Sigmoid colon (tissue), 6 donors: ENCODE measurements at regions not wholly inside any gene's neighbourhood (a gene's known extent, or its start where the extent isn't known, plus 50 kb on each side); places are given as distances from the start of the nearest gene placed in this dataset.
"Not testable (repeated sequence)": the region's sequence is repeated elsewhere in the genome, so short reads cannot be mapped to it uniquely, and the experiment has no call there.

ENCODE experiments used
- DNase-seq: peaks from one replicate; pipeline ENCODE4 v3.0.0-alpha.2; 2019
- H3K27ac ChIP-seq, 4 donors: fragments of 200-600 bp; sonication (generic); one replicate each; pipeline ENCODE4 v1.5.1; 2016 to 2019; ENCODE audit warnings: mild to moderate bottlenecking in 1 of 4
- H3K27me3 ChIP-seq, 3 donors: fragments of 200-600 bp; sonication (generic); one replicate each; pipeline ENCODE4 v1.5.1; 2019; ENCODE audit warnings: mild to moderate bottlenecking in 1 of 3
- H3K36me3 ChIP-seq, 4 donors: fragments of 200-600 bp; sonication (generic); one replicate each; pipeline ENCODE4 v1.5.1; 2016 to 2019
- H3K4me1 ChIP-seq, 4 donors: fragments of 200-600 bp; sonication (generic); one replicate each; pipeline ENCODE4 v1.5.1; 2017 to 2019
- H3K4me3 ChIP-seq, 4 donors: fragments of 200-600 bp; sonication (generic); one replicate each; pipeline ENCODE4 v1.5.1; 2017 to 2019; ENCODE audit warnings: mild to moderate bottlenecking in 2 of 4, moderate library complexity in 1 of 4
- H3K9me3 ChIP-seq, 4 donors: fragments of 200-600 bp in 3 of 4; sonication (generic) in 3 of 4; one replicate each; pipeline versions ENCODE4 v1.5.1 to v1.6.1; 2013 to 2019
- CTCF ChIP-seq, 4 experiments: fragments of 450-650 bp in 3 of 4; fragments of 200-600 bp in 1 of 4; IDR thresholded peaks; one replicate each; pipeline ENCODE4 v1.5.1; 2016 to 2019; ENCODE audit warnings: antibody characterized with exemption in 4 of 4, mild to moderate bottlenecking in 3 of 4, moderate library complexity in 2 of 4
- EP300 ChIP-seq, 4 donors: sonication (generic); formaldehyde crosslinking; IDR thresholded peaks; one replicate each; pipeline ENCODE4 v1.6.1; 2017; ENCODE audit warnings: antibody characterized with exemption in 4 of 4
- POLR2A ChIP-seq, 2 donors: fragments of 450-650 bp; IDR thresholded peaks; one replicate each; pipeline ENCODE4 v1.6.1; 2016; ENCODE audit warnings: antibody characterized with exemption in 2 of 2, mild to moderate bottlenecking in 2 of 2, moderate library complexity in 2 of 2
- POLR2AphosphoS5 ChIP-seq, 4 donors: sonication (generic); formaldehyde crosslinking; IDR thresholded peaks; one replicate each; pipeline ENCODE4 v1.6.1; 2017; ENCODE audit warnings: antibody characterized with exemption in 4 of 4
- WGBS, 2 donors: extraction: QIAGEN DNeasy Blood & Tissue Kit; methylation state at CpG; one replicate each; pipeline ENCODE4 v1.1.7; 2013; 5-methylcytosine and 5-hydroxymethylcytosine counted together
- intact Hi-C: fragments of 100-400 bp; cut with DNase I; formaldehyde crosslinking; loops from one replicate; pipeline ENCODE4 v1.15.1; 2023
- donor health status: healthy with polysubstance abuse.
- donor health status: healthy.

DNA sequence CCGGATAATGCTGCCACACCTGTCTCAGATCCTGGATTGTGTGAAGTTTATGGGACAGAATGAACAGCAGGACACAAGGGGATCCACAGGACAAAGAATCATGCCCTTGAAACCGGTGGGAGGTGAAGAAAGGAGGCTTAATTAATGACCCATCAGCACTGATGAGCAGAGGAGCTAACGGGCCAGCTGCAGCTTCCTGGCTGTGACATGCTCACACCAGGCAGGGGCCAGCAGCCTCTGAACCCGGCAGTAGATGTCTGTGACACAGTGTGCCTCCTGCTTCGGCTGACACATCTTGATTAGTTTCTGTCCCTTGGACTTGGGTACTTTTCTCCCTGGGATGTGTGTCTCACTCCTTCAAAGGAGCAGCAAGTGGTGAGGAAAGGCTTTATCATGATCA, 328.8 kb upstream of the BRINP1 start:
- H3K27ac ChIP-seq: no peak overlapping the region
- no peak for DNase-seq
- H3K4me3 ChIP-seq: no peak overlapping the region
- WGBS, 2 donors: 22 to 32% methylated on average over 5 of the region's 5 CpGs
- no peak for TF ChIP-seq CTCF (IDR thresholded peaks at IDR 0.05)
- no peak for TF ChIP-seq POLR2AphosphoS5 (IDR thresholded peaks at IDR 0.05)
- no peak for TF ChIP-seq EP300 (IDR thresholded peaks at IDR 0.05)
- intact Hi-C loops: no loop called here
- no peaks in the 10 kb centered on the region for H3K4me1 ChIP-seq
- no peaks in the 10 kb centered on the region for H3K36me3 ChIP-seq
- no peaks in the 10 kb centered on the region for H3K9me3 ChIP-seq
- no peaks in the 10 kb centered on the region for H3K27me3 ChIP-seq

DNA sequence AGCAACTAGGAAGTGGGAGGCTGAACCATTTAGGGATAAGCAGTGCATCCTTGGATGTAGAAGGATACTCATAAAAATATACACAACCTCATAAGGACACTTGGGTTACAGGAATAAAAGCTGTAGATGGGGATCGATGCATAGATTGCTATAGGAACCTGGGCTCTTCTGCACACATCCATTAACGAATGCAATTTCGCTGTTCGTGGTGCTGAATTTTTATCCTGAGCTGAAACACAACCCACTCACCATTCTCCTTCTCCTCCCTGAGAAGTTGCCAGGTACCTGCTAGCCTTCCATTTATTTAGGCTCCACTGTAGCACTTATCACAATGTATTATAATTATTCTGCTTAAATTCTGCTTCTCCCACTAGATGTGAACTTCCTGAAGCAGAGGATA, 320.6 kb upstream of the BRINP1 start:
- 16 to 24% methylated on average over 4 of the region's 4 CpGs for WGBS, 2 donors
- no peaks in the 10 kb centered on the region for H3K27me3 ChIP-seq
- DNase-seq: no peak
- no peaks in the 10 kb centered on the region for H3K9me3 ChIP-seq
- intact Hi-C loops: no loop called here
- no peak for TF ChIP-seq EP300 (IDR thresholded peaks at IDR 0.05)
- no peak for TF ChIP-seq POLR2AphosphoS5 (IDR thresholded peaks at IDR 0.05)
- TF ChIP-seq POLR2A (IDR thresholded peaks at IDR 0.05): no peak
- no peak for TF ChIP-seq CTCF (IDR thresholded peaks at IDR 0.05)
- no peak overlapping the region for H3K27ac ChIP-seq
- no peaks in the 10 kb centered on the region for H3K36me3 ChIP-seq
- H3K4me3 ChIP-seq: no peak overlapping the region
- H3K4me1 ChIP-seq: no peaks in the 10 kb centered on the region

DNA sequence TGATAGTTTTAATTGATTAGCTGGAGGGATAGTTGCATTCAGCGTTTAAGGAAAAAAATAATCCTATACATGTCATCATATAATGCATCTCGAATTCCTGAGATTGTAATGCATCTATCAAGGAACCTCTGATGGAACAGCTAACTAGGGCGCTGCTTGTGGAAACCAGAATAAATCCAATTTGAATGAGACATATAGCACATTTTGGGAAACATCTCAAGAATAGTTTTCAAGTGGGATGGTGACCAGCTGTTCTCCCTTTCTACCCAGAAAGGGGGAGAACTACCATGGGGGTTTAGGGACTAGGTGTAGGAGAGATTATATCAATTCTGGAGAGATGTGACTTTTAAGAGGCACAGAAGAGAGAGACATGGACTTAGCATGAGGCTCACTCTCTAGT, 319.3 kb upstream of the BRINP1 start:
- Histone ChIP-seq H3K9me3 (no peaks in the 10 kb centered on the region), H3K36me3 (no peaks in the 10 kb centered on the region), H3K27ac (no peak overlapping the region), H3K4me1 (no peaks in the 10 kb centered on the region), H3K4me3 (no peak overlapping the region), H3K27me3 (no peaks in the 10 kb centered on the region)
- no peak for DNase-seq
- intact Hi-C loops: no loop called here
- WGBS, 2 donors: 50 to 67% methylated on average over 3 of the region's 3 CpGs
- no peak for TF ChIP-seq POLR2AphosphoS5 (IDR thresholded peaks at IDR 0.05)
- no peak for TF ChIP-seq EP300 (IDR thresholded peaks at IDR 0.05)
- no peak for TF ChIP-seq CTCF (IDR thresholded peaks at IDR 0.05)
- TF ChIP-seq POLR2A (IDR thresholded peaks at IDR 0.05): no peak

DNA sequence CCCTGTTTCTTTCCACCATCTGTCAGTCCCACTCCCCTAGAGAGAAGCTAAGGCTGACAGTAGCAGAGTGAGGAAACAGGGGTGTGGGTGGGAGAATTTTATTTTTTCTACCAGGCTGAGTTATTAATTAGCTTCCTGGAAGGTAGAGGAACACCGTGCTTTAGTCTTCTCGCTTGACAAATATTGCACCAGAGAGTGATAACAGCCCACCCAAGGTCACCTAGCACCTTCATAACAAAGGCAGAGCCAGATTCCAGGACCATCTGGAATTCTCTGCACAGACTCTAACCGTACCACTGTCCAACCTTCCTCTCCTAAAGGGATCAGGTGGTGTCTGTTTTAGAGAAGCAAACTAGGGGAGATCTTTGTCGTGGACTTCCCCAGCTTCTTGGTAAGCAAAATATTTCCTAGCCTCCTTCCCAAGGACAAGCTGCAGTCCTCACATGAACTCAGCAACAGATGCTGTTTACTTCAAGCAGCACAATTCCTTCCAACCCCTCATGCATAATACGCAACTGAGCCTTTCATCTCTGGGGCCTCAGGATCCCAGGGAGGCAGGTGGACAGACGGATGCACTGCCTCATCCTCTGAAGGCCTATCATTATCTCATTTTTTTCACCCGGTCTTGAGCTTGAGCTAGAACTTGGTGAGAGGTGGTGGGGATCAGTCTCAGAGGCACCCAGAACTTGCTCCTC, 308.7 kb upstream of the BRINP1 start:
- no peak overlapping the region for H3K4me3 ChIP-seq
- TF ChIP-seq CTCF (IDR thresholded peaks at IDR 0.05): no peak
- TF ChIP-seq EP300 (IDR thresholded peaks at IDR 0.05): no peak
- no peak for TF ChIP-seq POLR2A (IDR thresholded peaks at IDR 0.05)
- no peak for TF ChIP-seq POLR2AphosphoS5 (IDR thresholded peaks at IDR 0.05)
- no peak for DNase-seq
- WGBS, 2 donors: 55 to 78% methylated on average over 7 of the region's 7 CpGs
- no peaks in the 10 kb centered on the region for H3K4me1 ChIP-seq
- no peaks in the 10 kb centered on the region for H3K36me3 ChIP-seq
- H3K27me3 ChIP-seq: no peaks in the 10 kb centered on the region
- intact Hi-C loops: no loop called here
- H3K9me3 ChIP-seq: no peaks in the 10 kb centered on the region
- no peak overlapping the region for H3K27ac ChIP-seq

- DNase-seq: no peak
- no peaks in the 10 kb centered on the region for H3K4me1 ChIP-seq
- H3K27me3 ChIP-seq: no peaks in the 10 kb centered on the region
- H3K4me3 ChIP-seq: no peak overlapping the region
- H3K27ac ChIP-seq: no peak overlapping the region
- TF ChIP-seq EP300 (IDR thresholded peaks at IDR 0.05): no peak
- no peak for TF ChIP-seq POLR2AphosphoS5 (IDR thresholded peaks at IDR 0.05)
- TF ChIP-seq CTCF (IDR thresholded peaks at IDR 0.05): no peak
- TF ChIP-seq POLR2A (IDR thresholded peaks at IDR 0.05): no peak
- no peaks in the 10 kb centered on the region for H3K9me3 ChIP-seq
- no peaks in the 10 kb centered on the region for H3K36me3 ChIP-seq
- 37 to 41% methylated on average over 3 of the region's 3 CpGs for WGBS, 2 donors
- intact Hi-C loops: no loop called here
Measured at GRCh38 chr9:119675951-119676350, 306.7 kb upstream of the BRINP1 start.

DNA sequence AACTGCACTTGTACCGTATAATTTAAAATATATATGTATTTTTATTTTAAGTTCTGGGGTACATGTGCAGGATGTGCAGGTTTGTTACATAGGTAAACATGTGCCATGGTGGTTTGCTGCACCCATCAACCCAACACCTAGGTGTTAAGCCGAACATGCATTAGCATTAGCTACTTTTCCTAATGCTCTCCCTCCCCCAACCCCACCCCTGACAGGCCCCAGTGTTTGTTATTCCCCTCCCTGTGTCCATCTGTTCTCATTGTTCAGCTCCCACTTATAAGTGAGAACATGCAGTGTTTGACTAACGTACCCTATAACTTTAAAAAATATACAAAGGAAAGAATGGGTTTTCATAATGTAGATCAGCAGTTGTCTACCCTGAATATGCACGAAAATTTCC, 303.5 kb upstream of the BRINP1 start:
- H3K9me3 ChIP-seq, H3K36me3 ChIP-seq, intact Hi-C loops, DNase-seq, H3K4me1 ChIP-seq, H3K27ac ChIP-seq, H3K4me3 ChIP-seq, H3K27me3 ChIP-seq: not testable (repeated sequence)
- 59 to 66% methylated on average over 4 of the region's 4 CpGs for WGBS, 2 donors
